H9 (cell line): ENCODE measurements at regions not wholly inside any gene's neighbourhood (a gene's known extent, or its start where the extent isn't known, plus 50 kb on each side); places are given as distances from the start of the nearest gene placed in this dataset.
"Not testable (repeated sequence)": the region's sequence is repeated elsewhere in the genome, so short reads cannot be mapped to it uniquely, and the experiment has no call there.

Experiments used
- DNase-seq: peaks from one replicate; pipeline ENCODE4 v3.0.0-alpha.2; 2017
- H2AFZ ChIP-seq: one replicate; pipeline ENCODE4 v1.6.1; 2013; ENCODE audit warnings: mild to moderate bottlenecking, low read length, control low read depth, moderate library complexity
- H2AK5ac ChIP-seq: 2 replicates; pipeline ENCODE4 v1.6.1; 2013; ENCODE audit warnings: low read length, control low read depth, mixed read lengths; ENCODE audit not compliant: insufficient read length
- H2BK120ac ChIP-seq: one replicate; pipeline ENCODE4 v1.6.1; 2013; ENCODE audit warnings: low read depth, mild to moderate bottlenecking, low read length, control low read depth, inconsistent platforms; ENCODE audit not compliant: poor library complexity, severe bottlenecking
- H2BK12ac ChIP-seq: 2 replicates; pipeline ENCODE4 v1.6.1; 2013; ENCODE audit warnings: low read length, control low read depth, mixed read lengths, low read depth; ENCODE audit not compliant: insufficient read length
- H2BK15ac ChIP-seq: 2 replicates; pipeline ENCODE4 v1.6.1; 2013; ENCODE audit warnings: low read depth, low read length, control low read depth
- H2BK20ac ChIP-seq: one replicate; pipeline ENCODE4 v1.6.1; 2013; ENCODE audit warnings: low read depth, mild to moderate bottlenecking, low read length, control low read depth, inconsistent platforms; ENCODE audit not compliant: poor library complexity, severe bottlenecking
- H2BK5ac ChIP-seq: 2 replicates; pipeline ENCODE4 v1.6.1; 2013; ENCODE audit warnings: low read length, control low read depth, mixed read lengths; ENCODE audit not compliant: insufficient read length
- H3K14ac ChIP-seq: 2 replicates; pipeline ENCODE4 v1.6.1; 2013; ENCODE audit warnings: low read length, control low read depth; ENCODE audit not compliant: insufficient read depth
- H3K18ac ChIP-seq: 2 replicates; pipeline ENCODE4 v1.6.1; 2013; ENCODE audit warnings: low read depth, mild to moderate bottlenecking, mixed read lengths, low read length, control low read depth; ENCODE audit not compliant: insufficient read length
- H3K23ac ChIP-seq: 2 replicates; pipeline ENCODE4 v1.6.1; 2013; ENCODE audit warnings: low read length, control low read depth, mixed read lengths, low read depth; ENCODE audit not compliant: insufficient read length
- H3K23me2 ChIP-seq: 2 replicates; pipeline ENCODE4 v1.6.1; 2013; ENCODE audit warnings: low read depth, mild to moderate bottlenecking, mixed read lengths, low read length, control low read depth; ENCODE audit not compliant: insufficient read length, poor library complexity, severe bottlenecking
- H3K27ac ChIP-seq: 2 replicates; pipeline ENCODE4 v1.5.1; 2013; ENCODE audit warnings: low read length, control low read depth, mixed read lengths, low read depth; ENCODE audit not compliant: insufficient read length
- H3K27me3 ChIP-seq: 2 replicates; pipeline ENCODE4 v1.6.1; 2013; ENCODE audit warnings: low read length, control low read depth, inconsistent platforms; ENCODE audit not compliant: insufficient read depth
- H3K4ac ChIP-seq: 2 replicates; pipeline ENCODE4 v1.6.1; 2013; ENCODE audit warnings: low read depth, mild to moderate bottlenecking, control low read depth, inconsistent platforms, low read length, moderate library complexity
- H3K4me1 ChIP-seq: 2 replicates; pipeline ENCODE4 v1.6.1; 2013; ENCODE audit warnings: low read length, control low read depth, inconsistent platforms; ENCODE audit not compliant: insufficient read depth
- H3K4me2 ChIP-seq: 2 replicates; pipeline ENCODE4 v1.6.1; 2013; ENCODE audit warnings: low read length, control low read depth, mixed read lengths; ENCODE audit not compliant: insufficient read length, insufficient read depth
- H3K56ac ChIP-seq: 2 replicates; pipeline ENCODE4 v1.6.1; 2013; ENCODE audit warnings: low read depth, mild to moderate bottlenecking, mixed read lengths, low read length, control low read depth; ENCODE audit not compliant: insufficient read length
- H3K79me1 ChIP-seq: 2 replicates; pipeline ENCODE4 v1.6.1; 2013; ENCODE audit warnings: low read depth, mild to moderate bottlenecking, moderate library complexity, low read length, control low read depth, inconsistent platforms; ENCODE audit not compliant: insufficient read depth, poor library complexity, severe bottlenecking
- H3K79me2 ChIP-seq: 2 replicates; pipeline ENCODE4 v1.6.1; 2013; ENCODE audit warnings: low read length, control low read depth, inconsistent platforms; ENCODE audit not compliant: insufficient read depth
- H3K9ac ChIP-seq: 2 replicates; pipeline ENCODE4 v1.6.1; 2013; ENCODE audit warnings: low read length, control low read depth, mixed read lengths; ENCODE audit not compliant: insufficient read length; ENCODE audit errors: extremely low read depth
- H3K9me3 ChIP-seq: one replicate; pipeline ENCODE4 v1.6.1; 2013; ENCODE audit warnings: low read depth, low read length, inconsistent platforms; ENCODE audit not compliant: control insufficient read depth
- H3T11ph ChIP-seq: one replicate; pipeline ENCODE4 v1.6.1; 2013; ENCODE audit warnings: mild to moderate bottlenecking, low read length, control low read depth, inconsistent platforms
- H4K20me1 ChIP-seq: one replicate; pipeline ENCODE4 v1.6.1; 2013; ENCODE audit not compliant: control insufficient read depth, insufficient read length, insufficient read depth
- H4K5ac ChIP-seq: 2 replicates; pipeline ENCODE4 v1.6.1; 2013; ENCODE audit warnings: low read depth, mild to moderate bottlenecking, mixed read lengths, low read length, control low read depth; ENCODE audit not compliant: insufficient read length
- H4K8ac ChIP-seq: replicated peaks from 2 replicates; pipeline ENCODE4 v1.6.1; 2013; ENCODE audit warnings: low read length, control low read depth, mixed read lengths, low read depth; ENCODE audit not compliant: insufficient read length
- H4K91ac ChIP-seq: 2 replicates; pipeline ENCODE4 v1.6.1; 2013; ENCODE audit warnings: low read depth, mild to moderate bottlenecking, moderate library complexity, mixed read lengths, low read length, control low read depth; ENCODE audit not compliant: insufficient read length
- H3K27ac Mint-ChIP-seq, 3 experiments: 2 replicates in 2 of 3; 3 replicates in 1 of 3; pipeline ENCODE4 v1.8.0; 2020 to 2021; ENCODE audit warnings: mixed read lengths in 3 of 3, mild to moderate bottlenecking in 1 of 3, moderate library complexity in 1 of 3
- H3K27me3 Mint-ChIP-seq: 2 replicates; pipeline ENCODE4 v1.8.0; 2021; ENCODE audit warnings: low read depth, mild to moderate bottlenecking, moderate library complexity, mixed read lengths
- H3K36me3 Mint-ChIP-seq, 3 experiments: 2 replicates in 2 of 3; 3 replicates in 1 of 3; pipeline ENCODE4 v1.8.0; 2020 to 2021; ENCODE audit warnings: low read depth in 3 of 3, mixed read lengths in 3 of 3; ENCODE audit not compliant: insufficient read depth in 1 of 3
- H3K4me1 Mint-ChIP-seq, 2 experiments: 2 replicates each; pipeline ENCODE4 v1.8.0; 2020; ENCODE audit warnings: mixed read lengths in 2 of 2
- H3K4me3 Mint-ChIP-seq, 2 experiments: 2 replicates in 1 of 2; 3 replicates in 1 of 2; pipeline ENCODE4 v1.8.0; 2020 to 2021; ENCODE audit warnings: mild to moderate bottlenecking in 2 of 2, mixed read lengths in 2 of 2, moderate library complexity in 1 of 2
- H3K9me3 Mint-ChIP-seq, 2 experiments: 2 replicates in 1 of 2; 3 replicates in 1 of 2; pipeline ENCODE4 v1.8.0; 2020; ENCODE audit warnings: mild to moderate bottlenecking in 2 of 2, mixed read lengths in 2 of 2, moderate library complexity in 1 of 2
- WGBS: extraction: QIAGEN DNeasy Blood & Tissue Kit; methylation state at CpG from one replicate; pipeline ENCODE4 v1.1.7; 2013; ENCODE audit warnings: missing lambda C conversion rate, low lambda C conversion rate, mixed read lengths; ENCODE audit not compliant: insufficient read length; ENCODE audit errors: extremely low coverage; 5-methylcytosine and 5-hydroxymethylcytosine counted together
- TF ChIP-seq, protein P1 (sequence below): fragments of 200-600 bp; sonication (generic); conservative IDR thresholded peaks from 3 replicates; pipeline ENCODE4 v1.8.0; 2021; ENCODE audit warnings: antibody characterized with exemption, mild to moderate bottlenecking

GRCh38 chr14:106087837-106088236 lies 561.5 kb downstream of the TMEM121 start:
- no peaks in the 10 kb centered on the region for H4K20me1 ChIP-seq
- no peak overlapping the region for H3K56ac ChIP-seq
- H2BK120ac ChIP-seq: no peak overlapping the region
- no CpG with 5 or more reads among the region's 8 CpGs for WGBS
- no peak overlapping the region for H3K9ac ChIP-seq
- H3K14ac ChIP-seq: no peak overlapping the region
- H2AK5ac ChIP-seq: no peak overlapping the region
- H3T11ph ChIP-seq: no peak overlapping the region
- Mint-ChIP-seq H3K27me3 (peaks cover 1% of the 10 kb centered on the region; the same call in 1 of the 2 replicates), H3K9me3 (peaks cover 51 to 52% of the 10 kb centered on the region in 2 experiments), H3K27ac (no peak overlapping the region), H3K36me3 (no peaks in the 10 kb centered on the region; a peak in 1 of 7 replicates), H3K4me3 (no peak overlapping the region), H3K4me1 (no peaks in the 10 kb centered on the region)
- H3K27ac ChIP-seq: no peak overlapping the region
- no peak overlapping the region for H4K91ac ChIP-seq
- H3K4me1 ChIP-seq: no peaks in the 10 kb centered on the region
- H2AFZ ChIP-seq: no peak overlapping the region
- H2BK20ac ChIP-seq: no peak overlapping the region
- H2BK12ac ChIP-seq: no peak overlapping the region
- no peak overlapping the region for H4K5ac ChIP-seq
- TF ChIP-seq, protein P1, sequence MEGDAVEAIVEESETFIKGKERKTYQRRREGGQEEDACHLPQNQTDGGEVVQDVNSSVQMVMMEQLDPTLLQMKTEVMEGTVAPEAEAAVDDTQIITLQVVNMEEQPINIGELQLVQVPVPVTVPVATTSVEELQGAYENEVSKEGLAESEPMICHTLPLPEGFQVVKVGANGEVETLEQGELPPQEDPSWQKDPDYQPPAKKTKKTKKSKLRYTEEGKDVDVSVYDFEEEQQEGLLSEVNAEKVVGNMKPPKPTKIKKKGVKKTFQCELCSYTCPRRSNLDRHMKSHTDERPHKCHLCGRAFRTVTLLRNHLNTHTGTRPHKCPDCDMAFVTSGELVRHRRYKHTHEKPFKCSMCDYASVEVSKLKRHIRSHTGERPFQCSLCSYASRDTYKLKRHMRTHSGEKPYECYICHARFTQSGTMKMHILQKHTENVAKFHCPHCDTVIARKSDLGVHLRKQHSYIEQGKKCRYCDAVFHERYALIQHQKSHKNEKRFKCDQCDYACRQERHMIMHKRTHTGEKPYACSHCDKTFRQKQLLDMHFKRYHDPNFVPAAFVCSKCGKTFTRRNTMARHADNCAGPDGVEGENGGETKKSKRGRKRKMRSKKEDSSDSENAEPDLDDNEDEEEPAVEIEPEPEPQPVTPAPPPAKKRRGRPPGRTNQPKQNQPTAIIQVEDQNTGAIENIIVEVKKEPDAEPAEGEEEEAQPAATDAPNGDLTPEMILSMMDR: no peak
- no peak overlapping the region for H3K4me2 ChIP-seq
- no peaks in the 10 kb centered on the region for H3K23me2 ChIP-seq
- DNase-seq: no peak
- no peaks in the 10 kb centered on the region for H3K27me3 ChIP-seq
- no peak overlapping the region for H3K23ac ChIP-seq
- H4K8ac ChIP-seq: no peak overlapping the region
- H3K18ac ChIP-seq: no peak overlapping the region
- no peaks in the 10 kb centered on the region for H3K79me1 ChIP-seq
- H3K4ac ChIP-seq: no peak overlapping the region
- H3K9me3 ChIP-seq: peaks cover 21% of the 10 kb centered on the region
- H3K79me2 ChIP-seq: no peaks in the 10 kb centered on the region
- no peak overlapping the region for H2BK15ac ChIP-seq
- no peak overlapping the region for H2BK5ac ChIP-seq

DNA sequence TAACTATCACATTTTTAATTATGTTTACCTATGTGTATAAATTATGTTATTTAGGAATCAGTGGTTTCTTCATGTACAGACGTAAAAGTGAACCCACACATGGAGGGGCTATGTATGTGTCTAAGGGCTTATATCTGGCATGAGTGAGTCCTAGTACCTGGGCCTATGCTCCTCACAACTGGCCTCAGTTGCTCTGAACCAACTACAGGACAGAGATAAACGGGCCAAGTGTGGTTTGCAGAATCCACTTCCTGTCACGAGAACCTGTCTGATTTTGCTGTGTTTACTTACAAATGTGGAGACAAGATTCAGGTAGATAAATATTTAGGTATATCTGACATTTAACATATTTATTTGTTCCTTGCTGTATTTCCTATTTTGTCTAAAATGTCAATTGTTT lies 562.5 kb downstream of the TMEM121 start:
- WGBS: no CpG with 5 or more reads among the region's 3 CpGs
- H3K27ac ChIP-seq, H3K79me2 ChIP-seq, H3K4me1 Mint-ChIP-seq, H4K91ac ChIP-seq, H3K4ac ChIP-seq, DNase-seq, H2AFZ ChIP-seq, H3K4me1 ChIP-seq, H4K20me1 ChIP-seq, H3T11ph ChIP-seq, H3K9ac ChIP-seq, H3K4me3 Mint-ChIP-seq, H3K23me2 ChIP-seq, H2BK5ac ChIP-seq, H4K5ac ChIP-seq, H3K14ac ChIP-seq, H3K27me3 ChIP-seq, H3K79me1 ChIP-seq, H3K18ac ChIP-seq, H2BK12ac ChIP-seq, H3K56ac ChIP-seq, H3K36me3 Mint-ChIP-seq, H4K8ac ChIP-seq, H3K23ac ChIP-seq, H2BK20ac ChIP-seq, H3K27me3 Mint-ChIP-seq, H3K27ac Mint-ChIP-seq, H2BK15ac ChIP-seq, H2AK5ac ChIP-seq, H3K4me2 ChIP-seq, H2BK120ac ChIP-seq: not testable (repeated sequence)
- H3K9me3 ChIP-seq: peaks cover 22% of the 10 kb centered on the region
- H3K9me3 Mint-ChIP-seq: peaks cover 49 to 51% of the 10 kb centered on the region in 2 experiments
